HFFc6 (cell line): ENCODE measurements at regions not wholly inside any gene's neighbourhood (a gene's known extent, or its start where the extent isn't known, plus 50 kb on each side); places are given as distances from the start of the nearest gene placed in this dataset.
"Not testable (repeated sequence)": the region's sequence is repeated elsewhere in the genome, so short reads cannot be mapped to it uniquely, and the experiment has no call there.

Experiments
- DNase-seq: peaks from one replicate; pipeline ENCODE4 v3.0.0-alpha.2; 2018
- H3K27ac Mint-ChIP-seq: 2 replicates; pipeline ENCODE4 v1.8.0; 2020; ENCODE audit warnings: mild to moderate bottlenecking, mixed read lengths
- H3K27me3 Mint-ChIP-seq: 2 replicates; pipeline ENCODE4 v1.8.0; 2021; ENCODE audit warnings: mild to moderate bottlenecking, moderate library complexity, mixed read lengths; ENCODE audit not compliant: insufficient read depth
- H3K36me3 Mint-ChIP-seq: 2 replicates; pipeline ENCODE4 v1.8.0; 2021; ENCODE audit warnings: low read depth, mixed read lengths
- H3K4me1 Mint-ChIP-seq: 2 replicates; pipeline ENCODE4 v1.8.0; 2020; ENCODE audit warnings: low read depth, mixed read lengths
- H3K4me3 Mint-ChIP-seq: 2 replicates; pipeline ENCODE4 v1.8.0; 2020; ENCODE audit warnings: mild to moderate bottlenecking, moderate library complexity, mixed read lengths
- H3K9me3 Mint-ChIP-seq: 2 replicates; pipeline ENCODE4 v1.8.0; 2020; ENCODE audit warnings: mild to moderate bottlenecking, mixed read lengths
- CTCF ChIP-seq: fragments of 200-600 bp; sonication (generic); IDR thresholded peaks from 2 replicates; pipeline ENCODE4 v1.5.0; 2021; ENCODE audit warnings: antibody characterized with exemption, mild to moderate bottlenecking

- no peaks in the 10 kb centered on the region; the same call in none of the 2 replicates for H3K9me3 Mint-ChIP-seq
- TF ChIP-seq CTCF: no peak
- H3K27me3 Mint-ChIP-seq: peaks cover 29% of the 10 kb centered on the region
- no peak overlapping the region for H3K27ac Mint-ChIP-seq
- no peak overlapping the region for H3K4me3 Mint-ChIP-seq
- no peaks in the 10 kb centered on the region for H3K36me3 Mint-ChIP-seq
- no peak for DNase-seq
- H3K4me1 Mint-ChIP-seq: no peaks in the 10 kb centered on the region
These were observed 96.4 kb downstream of the EN1 start for GRCh38 chr2:118750959-118751565.

- no peak for TF ChIP-seq CTCF
- no peak for DNase-seq
- Mint-ChIP-seq H3K9me3 (peaks cover 27% of the 10 kb centered on the region), H3K4me1 (no peaks in the 10 kb centered on the region), H3K27me3 (peaks cover 27% of the 10 kb centered on the region), H3K27ac (no peak overlapping the region), H3K36me3 (peaks cover 19% of the 10 kb centered on the region), H3K4me3 (no peak overlapping the region)
These were observed 99.1 kb downstream of the EN1 start for GRCh38 chr2:118748245-118748885.

GRCh38 chr2:118747637-118748036 lies 99.8 kb downstream of the EN1 start:
- DNase-seq: no peak
- TF ChIP-seq CTCF: no peak
- H3K27ac Mint-ChIP-seq: no peak overlapping the region
- H3K9me3 Mint-ChIP-seq: peaks cover 29% of the 10 kb centered on the region
- peaks cover 19% of the 10 kb centered on the region for H3K36me3 Mint-ChIP-seq
- no peaks in the 10 kb centered on the region for H3K4me1 Mint-ChIP-seq
- H3K4me3 Mint-ChIP-seq: no peak overlapping the region
- H3K27me3 Mint-ChIP-seq: peaks cover 25% of the 10 kb centered on the region

GRCh38 chr2:118747066-118747465 lies 100.4 kb downstream of the EN1 start:
- no peak for TF ChIP-seq CTCF
- peaks cover 22% of the 10 kb centered on the region for H3K27me3 Mint-ChIP-seq
- no peaks in the 10 kb centered on the region for H3K4me1 Mint-ChIP-seq
- H3K36me3 Mint-ChIP-seq: peaks cover 19% of the 10 kb centered on the region
- H3K9me3 Mint-ChIP-seq: peaks cover 29% of the 10 kb centered on the region
- no peak overlapping the region for H3K4me3 Mint-ChIP-seq
- DNase-seq: no peak
- H3K27ac Mint-ChIP-seq: no peak overlapping the region

- Mint-ChIP-seq H3K9me3 (peaks cover 29% of the 10 kb centered on the region), H3K27me3 (peaks cover 13% of the 10 kb centered on the region), H3K36me3 (peaks cover 19% of the 10 kb centered on the region)
- DNase-seq, H3K4me3 Mint-ChIP-seq, H3K27ac Mint-ChIP-seq, H3K4me1 Mint-ChIP-seq: not testable (repeated sequence)
These were observed 102.7 kb downstream of the EN1 start for GRCh38 chr2:118744682-118745181.
